IMR-90 (cell line): ENCODE measurements at regions not wholly inside any gene's neighbourhood (a gene's known extent, or its start where the extent isn't known, plus 50 kb on each side); places are given as distances from the start of the nearest gene placed in this dataset.

Experiments used
- ATAC-seq: fragments of 200-7000 bp; cut with Tn5 transposase; 2 replicates; pipeline ENCODE4 v1.9.1; 2020; ENCODE audit warnings: low read depth, mild to moderate bottlenecking, moderate library complexity
- BruUV-seq: library from RNA; stranded (reverse); fragments of 400-500 nt; replicated peaks from 2 replicates; lab custom pipeline; 2021; lab: Mats Ljungman, UMichigan
- CTCF ChIA-PET: fragments of 300-600 bp; formaldehyde crosslinking; extraction: SDS; loops from one replicate; lab custom pipeline; 2021; ENCODE audit warnings: antibody characterized with exemption; lab: Yijun Ruan, JAX
- POLR2A ChIA-PET: fragments of 300-600 bp; sonication (Branson Sonifier 250); formaldehyde crosslinking; loops from one replicate; lab custom pipeline; 2022; ENCODE audit warnings: antibody characterized with exemption; ENCODE audit not compliant: unreplicated experiment; lab: Charles Lee
- DNase-seq: peaks from one replicate; pipeline ENCODE4 v3.0.0; 2013
- H2AFZ ChIP-seq: replicated peaks from 2 replicates; pipeline ENCODE3; 2013; ENCODE audit warnings: low read length, mild to moderate bottlenecking; ENCODE audit not compliant: poor library complexity
- H2AK5ac ChIP-seq: 2 replicates; pipeline ENCODE4 v1.6.1; 2013; ENCODE audit warnings: low read depth, low read length, inconsistent platforms
- H2AK9ac ChIP-seq: replicated peaks from 2 replicates; pipeline ENCODE3; 2013; ENCODE audit warnings: mild to moderate bottlenecking, low read depth, low read length, moderate library complexity; ENCODE audit not compliant: poor library complexity
- H2BK120ac ChIP-seq: 2 replicates; pipeline ENCODE4 v1.6.1; 2013; ENCODE audit warnings: low read depth, low read length, inconsistent platforms
- H2BK15ac ChIP-seq: 3 replicates; pipeline ENCODE4 v1.6.1; 2013; ENCODE audit warnings: low read depth, low read length, inconsistent platforms
- H2BK20ac ChIP-seq: 2 replicates; pipeline ENCODE4 v1.6.1; 2013; ENCODE audit warnings: low read depth, mild to moderate bottlenecking, inconsistent platforms, low read length, moderate library complexity
- H2BK5ac ChIP-seq: 2 replicates; pipeline ENCODE4 v1.6.1; 2013; ENCODE audit warnings: mild to moderate bottlenecking, low read depth, low read length, inconsistent platforms; ENCODE audit not compliant: poor library complexity, severe bottlenecking
- H3K14ac ChIP-seq: replicated peaks from 2 replicates; pipeline ENCODE4 v1.6.1; 2013; ENCODE audit warnings: low read depth, low read length, inconsistent platforms
- H3K18ac ChIP-seq: 2 replicates; pipeline ENCODE4 v1.6.1; 2013; ENCODE audit warnings: low read depth, low read length, control low read depth
- H3K23ac ChIP-seq: 2 replicates; pipeline ENCODE4 v1.6.1; 2013; ENCODE audit warnings: low read depth, low read length, inconsistent platforms
- H3K27ac ChIP-seq: 2 replicates; pipeline ENCODE4 v1.5.1; 2013; ENCODE audit warnings: mild to moderate bottlenecking, control low read depth, low read length; ENCODE audit not compliant: insufficient read depth
- H3K27me3 ChIP-seq: 2 replicates; pipeline ENCODE4 v1.6.1; 2013; ENCODE audit warnings: low read length; ENCODE audit not compliant: control insufficient read depth, insufficient read depth
- H3K36me3 ChIP-seq: 2 replicates; pipeline ENCODE4 v1.6.1; 2013; ENCODE audit warnings: low read length, mixed read lengths; ENCODE audit not compliant: control insufficient read depth, insufficient read depth
- H3K4ac ChIP-seq: 2 replicates; pipeline ENCODE4 v1.6.1; 2013; ENCODE audit warnings: low read depth, low read length, inconsistent platforms
- H3K4me1 ChIP-seq: 2 replicates; pipeline ENCODE4 v1.6.1; 2013; ENCODE audit warnings: low read length, mixed read lengths; ENCODE audit not compliant: control insufficient read depth, insufficient read depth
- H3K4me2 ChIP-seq: 2 replicates; pipeline ENCODE4 v1.6.1; 2013; ENCODE audit warnings: low read depth, mild to moderate bottlenecking, control low read depth, low read length, moderate library complexity
- H3K4me3 ChIP-seq: 2 replicates; pipeline ENCODE4 v1.5.1; 2013; ENCODE audit warnings: low read depth, mild to moderate bottlenecking, control low read depth, low read length, moderate library complexity; ENCODE audit not compliant: insufficient read depth
- H3K56ac ChIP-seq: 2 replicates; pipeline ENCODE4 v1.6.1; 2013; ENCODE audit warnings: low read length, inconsistent platforms; ENCODE audit not compliant: insufficient read depth; ENCODE audit errors: extremely low read depth
- H3K79me1 ChIP-seq, 2 experiments: 2 replicates each; pipeline ENCODE4 v1.6.1; 2013; ENCODE audit warnings: low read length in 2 of 2, inconsistent platforms in 1 of 2, low read depth in 1 of 2
- H3K9ac ChIP-seq: 2 replicates; pipeline ENCODE4 v1.6.1; 2013; ENCODE audit warnings: low read depth, low read length, control low read depth
- H3K9me1 ChIP-seq: 2 replicates; pipeline ENCODE4 v1.6.1; 2013; ENCODE audit warnings: low read length, inconsistent platforms; ENCODE audit not compliant: insufficient read depth
- H3K9me3 ChIP-seq: 2 replicates; pipeline ENCODE4 v1.6.1; 2013; ENCODE audit warnings: low read length; ENCODE audit not compliant: control insufficient read depth, insufficient read depth
- H4K20me1 ChIP-seq: 2 replicates; pipeline ENCODE4 v1.6.1; 2013; ENCODE audit warnings: low read length, inconsistent platforms; ENCODE audit not compliant: insufficient read depth
- H4K5ac ChIP-seq: 2 replicates; pipeline ENCODE4 v1.6.1; 2013; ENCODE audit warnings: mild to moderate bottlenecking, low read depth, low read length, control low read depth
- H4K8ac ChIP-seq, 2 experiments: 2 replicates each; pipeline ENCODE4 v1.6.1; 2013; ENCODE audit warnings: low read depth in 2 of 2, low read length in 2 of 2, control low read depth in 1 of 2, inconsistent platforms in 1 of 2
- H4K91ac ChIP-seq: 2 replicates; pipeline ENCODE4 v1.6.1; 2013; ENCODE audit warnings: low read depth, low read length, inconsistent platforms; ENCODE audit not compliant: insufficient read depth
- BHLHE40 ChIP-seq: fragments of 150-350 bp; IDR thresholded peaks from 2 replicates; pipeline ENCODE4 v1.6.1; 2016; ENCODE audit warnings: mild to moderate bottlenecking, low read depth, low read length
- CEBPB ChIP-seq: IDR thresholded peaks from 2 replicates; pipeline ENCODE4 v1.6.1; 2012; ENCODE audit warnings: low read depth, low read length, improper control_type of control experiment
- CHD1 ChIP-seq: IDR thresholded peaks from 2 replicates; pipeline ENCODE4 v1.6.1; 2012; ENCODE audit warnings: low read depth, low read length, improper control_type of control experiment
- CTCF ChIP-seq: conservative IDR thresholded peaks from 2 replicates; pipeline ENCODE4 v1.5.1; 2012; ENCODE audit warnings: mild to moderate bottlenecking, low read depth, low read length, improper control_type of control experiment
- ELK1 ChIP-seq: fragments of 150-350 bp; IDR thresholded peaks from 2 replicates; pipeline ENCODE4 v1.6.1; 2016; ENCODE audit warnings: low read depth, mild to moderate bottlenecking, low read length, moderate library complexity, borderline replicate concordance
- FOS ChIP-seq: fragments of 150-350 bp; IDR thresholded peaks from 2 replicates; pipeline ENCODE4 v1.6.1; 2016; ENCODE audit warnings: low read depth, low read length
- MAFK ChIP-seq: IDR thresholded peaks from 2 replicates; pipeline ENCODE4 v1.6.1; 2012; ENCODE audit warnings: low read depth, low read length, improper control_type of control experiment
- MAZ ChIP-seq: IDR thresholded peaks from 2 replicates; pipeline ENCODE4 v1.6.1; 2012; ENCODE audit warnings: low read depth, mild to moderate bottlenecking, low read length, improper control_type of control experiment, moderate library complexity, borderline replicate concordance
- MXI1 ChIP-seq: IDR thresholded peaks from 2 replicates; pipeline ENCODE4 v1.6.1; 2012; ENCODE audit warnings: low read depth, mild to moderate bottlenecking, low read length, moderate library complexity, borderline replicate concordance
- NFE2L2 ChIP-seq: fragments of 150-350 bp; IDR thresholded peaks from 2 replicates; pipeline ENCODE4 v1.6.1; 2016; ENCODE audit warnings: low read depth, mild to moderate bottlenecking, low read length
- POLR2A ChIP-seq: IDR thresholded peaks from 2 replicates; pipeline ENCODE4 v1.6.1; 2012; ENCODE audit warnings: mild to moderate bottlenecking, low read depth, low read length
- RAD21 ChIP-seq: IDR thresholded peaks from 2 replicates; pipeline ENCODE4 v1.6.1; 2012; ENCODE audit warnings: low read length, improper control_type of control experiment
- RCOR1 ChIP-seq: IDR thresholded peaks from 2 replicates; pipeline ENCODE4 v1.6.1; 2012; ENCODE audit warnings: mild to moderate bottlenecking, low read length, improper control_type of control experiment; ENCODE audit not compliant: insufficient replicate concordance
- RFX5 ChIP-seq: IDR thresholded peaks from 2 replicates; pipeline ENCODE4 v1.8.0; 2012; ENCODE audit warnings: low read depth, mild to moderate bottlenecking, low read length, moderate library complexity
- SMC3 ChIP-seq: fragments of 150-350 bp; IDR thresholded peaks from 2 replicates; pipeline ENCODE4 v1.6.1; 2016; ENCODE audit warnings: low read depth, mild to moderate bottlenecking, antibody characterized with exemption, low read length, moderate library complexity
- USF2 ChIP-seq: fragments of 150-350 bp; IDR thresholded peaks from 2 replicates; pipeline ENCODE4 v1.6.1; 2017; ENCODE audit warnings: mild to moderate bottlenecking, antibody characterized with exemption, low read length, low read depth
- dilution Hi-C: fragments of 300-500 bp; cut with HindIII; formaldehyde crosslinking; loops from one replicate; pipeline ENCODE4 v1.14.3; 2018; ENCODE audit warnings: low sequenced_read_pairs; ENCODE audit not compliant: unreplicated experiment
- in situ Hi-C: fragments of 300-500 bp; cut with MboI; formaldehyde crosslinking; loops from 3 replicates; pipeline ENCODE4 v1.14.3; 2019; ENCODE audit warnings: low sequenced_read_pairs, inconsistent platforms, mixed read lengths
- intact Hi-C: fragments of 100-400 bp; cut with micrococcal nuclease; formaldehyde crosslinking; loops from 2 replicates; pipeline ENCODE4 v1.10.0; 2022

GRCh38 chr6:68443704-68444103, 191.4 kb upstream of the ADGRB3 start:
- in situ Hi-C loops (no loop called here), dilution Hi-C loops (no loop called here), intact Hi-C loops (no loop called here)
- no peaks in the 10 kb centered on the region for H3K79me1 ChIP-seq
- H2AK5ac ChIP-seq: no peak overlapping the region
- POLR2A ChIA-PET: no interaction called here
- H3K9ac ChIP-seq: no peak overlapping the region
- no peak overlapping the region for H2BK5ac ChIP-seq
- TF ChIP-seq CTCF (no peak), RAD21 (no peak), CEBPB (no peak), BHLHE40 (no peak), MAZ (no peak), SMC3 (no peak), CHD1 (no peak), POLR2A (no peak), MAFK (no peak), USF2 (no peak), RCOR1 (no peak), NFE2L2 (no peak), MXI1 (no peak), FOS (no peak), ELK1 (no peak), RFX5 (no peak)
- no peaks in the 10 kb centered on the region for H3K36me3 ChIP-seq
- DNase-seq: no peak
- H3K9me1 ChIP-seq: no peaks in the 10 kb centered on the region
- H3K14ac ChIP-seq: no peak overlapping the region
- H4K20me1 ChIP-seq: no peaks in the 10 kb centered on the region
- H2AFZ ChIP-seq: no peak overlapping the region
- H3K9me3 ChIP-seq: peaks cover 3% of the 10 kb centered on the region; the same call in 1 of the 2 replicates
- no peak overlapping the region for H2BK20ac ChIP-seq
- no peak overlapping the region for H3K4me3 ChIP-seq
- no peak overlapping the region for H3K23ac ChIP-seq
- BruUV-seq: no TSS peak
- H3K27me3 ChIP-seq: no peaks in the 10 kb centered on the region
- H2BK120ac ChIP-seq: no peak overlapping the region
- H2AK9ac ChIP-seq: no peak overlapping the region
- no peaks in the 10 kb centered on the region for H3K4me1 ChIP-seq
- H3K27ac ChIP-seq: no peak overlapping the region
- no peak overlapping the region for H3K4me2 ChIP-seq
- H3K18ac ChIP-seq: no peak overlapping the region
- no peak overlapping the region for H4K91ac ChIP-seq
- no peak overlapping the region for H3K56ac ChIP-seq
- H4K8ac ChIP-seq: no peak overlapping the region
- H2BK15ac ChIP-seq: no peak overlapping the region
- no peak overlapping the region for H3K4ac ChIP-seq
- CTCF ChIA-PET: no interaction called here
- ATAC-seq: no peak
- no peak overlapping the region for H4K5ac ChIP-seq
